ENCODE measurements at regions not wholly inside any gene's neighbourhood (a gene's known extent, or its start where the extent isn't known, plus 50 kb on each side); places are given as distances from the start of the nearest gene placed in this dataset.

DNA sequence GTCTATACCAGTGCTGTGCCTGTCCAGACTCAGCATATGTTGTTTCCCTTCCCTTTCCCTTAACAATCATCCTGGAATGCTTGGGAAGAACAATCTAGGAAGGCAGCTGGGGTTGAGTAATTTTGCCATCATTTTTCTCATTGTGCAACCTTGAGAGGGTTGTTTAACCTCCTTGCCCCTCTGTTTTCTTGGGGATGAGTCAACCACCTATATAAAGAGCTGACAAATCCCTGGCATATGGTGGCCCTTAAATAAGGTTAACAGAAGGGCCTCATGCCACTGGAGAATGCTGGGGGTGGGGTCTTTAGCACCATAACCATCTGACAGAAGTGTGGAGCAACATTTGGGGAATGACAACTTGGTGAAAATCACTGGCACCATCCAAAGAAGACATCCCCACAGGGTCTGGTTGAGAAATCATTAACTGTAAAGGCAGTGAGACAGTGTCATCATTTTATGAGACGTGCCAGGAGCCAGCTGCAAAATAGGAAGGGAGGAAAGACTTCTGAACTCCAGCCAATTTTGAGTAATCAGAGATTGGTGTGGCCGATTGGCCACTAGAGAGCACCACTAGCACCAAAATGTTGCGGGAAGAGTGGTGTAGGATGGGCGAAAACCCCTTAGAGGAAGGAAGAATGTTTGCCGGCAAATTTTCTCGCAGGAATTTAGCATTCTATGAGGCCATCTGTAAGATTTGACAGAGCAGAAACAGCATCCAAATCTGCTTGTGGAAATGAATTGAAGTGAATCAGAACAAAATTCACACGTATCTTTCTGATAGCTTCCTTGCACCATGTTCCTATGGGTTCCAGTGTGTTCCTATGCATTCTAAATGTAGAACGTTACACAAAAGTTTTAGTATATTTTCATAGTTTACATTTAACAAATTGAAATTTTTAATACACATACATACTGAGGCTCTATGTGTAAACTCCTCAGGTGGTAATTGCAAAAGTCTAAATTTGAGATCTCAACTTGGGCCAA lies 113.8 kb downstream of the MSX2 start:
- no peak for TF ChIP-seq EZH2 (IDR thresholded peaks at IDR 0.05; ENCODE audit: borderline replicate concordance, low read length)
- TF ChIP-seq, protein P1, sequence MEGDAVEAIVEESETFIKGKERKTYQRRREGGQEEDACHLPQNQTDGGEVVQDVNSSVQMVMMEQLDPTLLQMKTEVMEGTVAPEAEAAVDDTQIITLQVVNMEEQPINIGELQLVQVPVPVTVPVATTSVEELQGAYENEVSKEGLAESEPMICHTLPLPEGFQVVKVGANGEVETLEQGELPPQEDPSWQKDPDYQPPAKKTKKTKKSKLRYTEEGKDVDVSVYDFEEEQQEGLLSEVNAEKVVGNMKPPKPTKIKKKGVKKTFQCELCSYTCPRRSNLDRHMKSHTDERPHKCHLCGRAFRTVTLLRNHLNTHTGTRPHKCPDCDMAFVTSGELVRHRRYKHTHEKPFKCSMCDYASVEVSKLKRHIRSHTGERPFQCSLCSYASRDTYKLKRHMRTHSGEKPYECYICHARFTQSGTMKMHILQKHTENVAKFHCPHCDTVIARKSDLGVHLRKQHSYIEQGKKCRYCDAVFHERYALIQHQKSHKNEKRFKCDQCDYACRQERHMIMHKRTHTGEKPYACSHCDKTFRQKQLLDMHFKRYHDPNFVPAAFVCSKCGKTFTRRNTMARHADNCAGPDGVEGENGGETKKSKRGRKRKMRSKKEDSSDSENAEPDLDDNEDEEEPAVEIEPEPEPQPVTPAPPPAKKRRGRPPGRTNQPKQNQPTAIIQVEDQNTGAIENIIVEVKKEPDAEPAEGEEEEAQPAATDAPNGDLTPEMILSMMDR (IDR thresholded peaks at IDR 0.05; ENCODE audit: low read length): peak; percentile 10; the same call in 1 of the 2 replicates

Data from OCI-LY1 (cell line).